OCI-LY3 (cell line): ENCODE measurements at regions not wholly inside any gene's neighbourhood (a gene's known extent, or its start where the extent isn't known, plus 50 kb on each side); places are given as distances from the start of the nearest gene placed in this dataset.
A peak's percentile ranks its signal among the peaks of the same experiment; 100 is the strongest.

Experiments
- H2AFZ ChIP-seq: fragments of 200-600, 300-600 bp; shearing (Covaris generic); 2 replicates; pipeline ENCODE4 v1.6.0; 2014; ENCODE audit warnings: antibody characterized with exemption, low read depth, low read length
- H3K27ac ChIP-seq: fragments of 200-600, 300-600 bp; sonication (generic); 2 replicates; pipeline ENCODE4 v1.5.1; 2014; ENCODE audit warnings: mild to moderate bottlenecking, low read length, moderate library complexity, mixed read lengths
- H3K27me3 ChIP-seq: fragments of 200-600, 300-600 bp; sonication (generic); 2 replicates; pipeline ENCODE4 v1.6.1; 2014; ENCODE audit warnings: low read depth, low read length, mixed read lengths
- H3K36me3 ChIP-seq: fragments of 200-600, 300-600 bp; sonication (generic); replicated peaks from 2 replicates; pipeline ENCODE3; 2014; ENCODE audit warnings: low read depth, low read length, mixed read lengths
- H3K4me1 ChIP-seq: fragments of 300-600, 200-600 bp; sonication (generic); 2 replicates; pipeline ENCODE4 v1.6.1; 2014; ENCODE audit warnings: low read length, mixed read lengths
- H3K4me2 ChIP-seq: fragments of 200-600, 300-600 bp; sonication (generic); 2 replicates; pipeline ENCODE4 v1.6.1; 2014; ENCODE audit warnings: low read length, mixed read lengths
- H3K4me3 ChIP-seq: fragments of 300-600, 200-600 bp; sonication (generic); 2 replicates; pipeline ENCODE4 v1.5.1; 2014; ENCODE audit warnings: antibody characterized with exemption, mild to moderate bottlenecking, low read length, moderate library complexity
- H3K79me2 ChIP-seq: fragments of 300-600, 200-600 bp; shearing (Covaris generic); 2 replicates; pipeline ENCODE4 v1.6.1; 2014; ENCODE audit warnings: mild to moderate bottlenecking, low read length, mixed read lengths
- H3K9ac ChIP-seq: fragments of 300-600, 200-600 bp; shearing (Covaris generic); 2 replicates; pipeline ENCODE4 v1.6.0; 2014; ENCODE audit warnings: mild to moderate bottlenecking, low read length, moderate library complexity
- H3K9me3 ChIP-seq: fragments of 200-600, 300-600 bp; shearing (Covaris generic); 2 replicates; pipeline ENCODE4 v1.6.1; 2014; ENCODE audit warnings: low read length, mixed read lengths; ENCODE audit not compliant: insufficient read depth
- H4K20me1 ChIP-seq: fragments of 200-600, 300-600 bp; sonication (generic); 2 replicates; pipeline ENCODE4 v1.6.1; 2016; ENCODE audit warnings: low read length, mixed read lengths; ENCODE audit not compliant: insufficient read depth
- CTCF ChIP-seq: fragments of 200-600, 300-600 bp; sonication (generic); IDR thresholded peaks from 2 replicates; pipeline ENCODE4 v1.5.1; 2014; ENCODE audit warnings: antibody characterized with exemption, low read length, low read depth
- EZH2phosphoT487 ChIP-seq: fragments of 200-600 bp; shearing (Covaris generic); IDR thresholded peaks from 2 replicates; pipeline ENCODE4 v1.6.1; 2018; ENCODE audit warnings: antibody characterized with exemption, mixed run types, low read depth

GRCh38 chr3:59570806-59571205 is 521.0 kb upstream of the CFAP20DC start:
- no peak overlapping the region for H3K4me3 ChIP-seq
- H3K27ac ChIP-seq, result no peak overlapping the region
- no peaks in the 10 kb centered on the region for H3K27me3 ChIP-seq
- no peaks in the 10 kb centered on the region for H3K9me3 ChIP-seq
- TF ChIP-seq CTCF (no peak), EZH2phosphoT487 (no peak)
- no peaks in the 10 kb centered on the region for H3K36me3 ChIP-seq
- H3K4me2 ChIP-seq, result no peak overlapping the region
- no peak overlapping the region for H2AFZ ChIP-seq
- no peak overlapping the region for H3K9ac ChIP-seq
- H3K79me2 ChIP-seq, result no peaks in the 10 kb centered on the region
- H4K20me1 ChIP-seq, result no peaks in the 10 kb centered on the region
- H3K4me1 ChIP-seq, result peaks cover 38% of the 10 kb centered on the region

- Histone ChIP-seq H3K4me1 (peaks cover 40% of the 10 kb centered on the region), H3K4me3 (no peak overlapping the region), H2AFZ (no peak overlapping the region), H3K27ac (no peak overlapping the region; the same call in 1 of the 2 replicates), H4K20me1 (no peaks in the 10 kb centered on the region), H3K4me2 (no peak overlapping the region), H3K36me3 (no peaks in the 10 kb centered on the region), H3K9ac (no peak overlapping the region), H3K79me2 (no peaks in the 10 kb centered on the region), H3K27me3 (no peaks in the 10 kb centered on the region), H3K9me3 (no peaks in the 10 kb centered on the region)
- TF ChIP-seq CTCF (no peak), EZH2phosphoT487 (no peak)
Observed at GRCh38 chr3:59567661-59568060, 517.8 kb upstream of the CFAP20DC start.

- no peak overlapping the region for H3K4me3 ChIP-seq
- H3K36me3 ChIP-seq, result no peaks in the 10 kb centered on the region
- H3K79me2 ChIP-seq, result no peaks in the 10 kb centered on the region
- TF ChIP-seq EZH2phosphoT487 (no peak), CTCF (no peak)
- peaks cover 40% of the 10 kb centered on the region for H3K4me1 ChIP-seq
- H2AFZ ChIP-seq, result peak overlapping the region; percentile 48
- H3K9ac ChIP-seq, result peak overlapping the region; percentile 13; the same call in 1 of the 2 replicates
- H3K4me2 ChIP-seq, result peak overlapping the region; percentile 33
- H4K20me1 ChIP-seq, result no peaks in the 10 kb centered on the region
- H3K27ac ChIP-seq, result peak overlapping the region; percentile 73
- H3K9me3 ChIP-seq, result no peaks in the 10 kb centered on the region
- no peaks in the 10 kb centered on the region for H3K27me3 ChIP-seq
Observed at GRCh38 chr3:59566481-59566975, 516.7 kb upstream of the CFAP20DC start.

GRCh38 chr3:59565125-59565524 is 515.3 kb upstream of the CFAP20DC start:
- TF ChIP-seq EZH2phosphoT487 (no peak), CTCF (no peak)
- no peak overlapping the region for H2AFZ ChIP-seq
- H3K4me2 ChIP-seq, result no peak overlapping the region
- peaks cover 42% of the 10 kb centered on the region for H3K4me1 ChIP-seq
- H4K20me1 ChIP-seq, result no peaks in the 10 kb centered on the region
- no peaks in the 10 kb centered on the region for H3K27me3 ChIP-seq
- peaks cover under 1% of the 10 kb centered on the region for H3K36me3 ChIP-seq
- no peaks in the 10 kb centered on the region for H3K79me2 ChIP-seq
- no peak overlapping the region for H3K4me3 ChIP-seq
- no peak overlapping the region for H3K9ac ChIP-seq
- H3K27ac ChIP-seq, result no peak overlapping the region
- H3K9me3 ChIP-seq, result peaks cover 4% of the 10 kb centered on the region; the same call in 1 of the 2 replicates
